WTC11 (cell line): ENCODE measurements at regions not wholly inside any gene's neighbourhood (a gene's known extent, or its start where the extent isn't known, plus 50 kb on each side); places are given as distances from the start of the nearest gene placed in this dataset.

ENCODE experiments used
- ATAC-seq: fragments of 200-7000 bp; cut with Tn5 transposase; 2 replicates; pipeline ENCODE4 v1.10.0; 2021; ENCODE audit warnings: mild to moderate bottlenecking, moderate library complexity
- CTCF ChIA-PET: fragments of 300-600 bp; sonication (Branson Sonifier 250); formaldehyde crosslinking; loops from one replicate; lab custom pipeline; 2021; ENCODE audit warnings: antibody characterized with exemption; lab: Charles Lee
- POLR2A ChIA-PET: fragments of 350-600 bp; sonication (Branson Sonifier 250); formaldehyde crosslinking; loops from one replicate; lab custom pipeline; 2021; ENCODE audit warnings: antibody characterized with exemption; lab: Charles Lee
- DNase-seq: peaks from one replicate; pipeline ENCODE4 v3.0.0; 2021; ENCODE audit warnings: low spot score
- H3K27ac Mint-ChIP-seq: 2 replicates; pipeline ENCODE4 v1.8.0; 2021; ENCODE audit warnings: mixed read lengths
- H3K27me3 Mint-ChIP-seq: 2 replicates; pipeline ENCODE4 v1.8.0; 2021; ENCODE audit warnings: low read depth, mild to moderate bottlenecking, moderate library complexity, mixed read lengths
- H3K36me3 Mint-ChIP-seq: 2 replicates; pipeline ENCODE4 v1.8.0; 2021; ENCODE audit warnings: mixed read lengths
- H3K4me1 Mint-ChIP-seq: 2 replicates; pipeline ENCODE4 v1.8.0; 2022; ENCODE audit warnings: mixed read lengths
- H3K4me3 Mint-ChIP-seq: 2 replicates; pipeline ENCODE4 v1.8.0; 2021; ENCODE audit warnings: mild to moderate bottlenecking, moderate library complexity, mixed read lengths
- H3K9me3 Mint-ChIP-seq: 2 replicates; pipeline ENCODE4 v1.8.0; 2021; ENCODE audit warnings: mixed read lengths
- CBFB ChIP-seq: sonication (generic); formaldehyde crosslinking; IDR thresholded peaks from 2 replicates; pipeline ENCODE4 v1.8.1; 2022; ENCODE audit warnings: mild to moderate bottlenecking, low read depth, missing genetic modification reagents
- E2F1 ChIP-seq: sonication (generic); formaldehyde crosslinking; IDR thresholded peaks from 2 replicates; pipeline ENCODE4 v1.8.0; 2022; ENCODE audit warnings: mild to moderate bottlenecking, missing genetic modification reagents
- ETV6 ChIP-seq: sonication (generic); formaldehyde crosslinking; IDR thresholded peaks from 2 replicates; pipeline ENCODE4 v1.8.1; 2022; ENCODE audit warnings: mild to moderate bottlenecking, missing genetic modification reagents
- FOXP1 ChIP-seq: sonication (generic); formaldehyde crosslinking; IDR thresholded peaks from 2 replicates; pipeline ENCODE4 v1.8.0; 2022; ENCODE audit warnings: missing genetic modification reagents, mild to moderate bottlenecking, moderate library complexity, borderline replicate concordance
- GABPB1 ChIP-seq: sonication (generic); formaldehyde crosslinking; IDR thresholded peaks from 2 replicates; pipeline ENCODE4 v1.8.1; 2023; ENCODE audit warnings: mild to moderate bottlenecking, missing genetic modification reagents
- GTF2I ChIP-seq: fragments of 250-450 bp; sonication (Bioruptor Pico); conservative IDR thresholded peaks from 2 replicates; pipeline ENCODE4 v1.4.0; 2021; ENCODE audit warnings: mild to moderate bottlenecking
- HMGA2 ChIP-seq: fragments of 250-450 bp; sonication (Bioruptor Pico); IDR thresholded peaks from 2 replicates; pipeline ENCODE4 v1.4.0; 2021; ENCODE audit warnings: mild to moderate bottlenecking, moderate library complexity
- IRF1 ChIP-seq: sonication (generic); formaldehyde crosslinking; IDR thresholded peaks from 2 replicates; pipeline ENCODE4 v1.8.0; 2023; ENCODE audit warnings: missing genetic modification reagents
- IRF2 ChIP-seq: sonication (generic); formaldehyde crosslinking; IDR thresholded peaks from 2 replicates; pipeline ENCODE4 v1.8.0; 2022; ENCODE audit warnings: low read depth, missing genetic modification reagents, borderline replicate concordance
- JUN ChIP-seq: sonication (generic); formaldehyde crosslinking; IDR thresholded peaks from 2 replicates; pipeline ENCODE4 v1.8.0; 2023; ENCODE audit warnings: mild to moderate bottlenecking, missing genetic modification reagents
- MXD4 ChIP-seq: fragments of 250-450 bp; sonication (Bioruptor Pico); IDR thresholded peaks from 2 replicates; pipeline ENCODE4 v1.8.0; 2021; ENCODE audit warnings: mild to moderate bottlenecking, moderate library complexity, borderline replicate concordance
- NFATC4 ChIP-seq: fragments of 250-450 bp; sonication (Bioruptor Pico); IDR thresholded peaks from 2 replicates; pipeline ENCODE4 v1.9.0; 2021; ENCODE audit warnings: mild to moderate bottlenecking
- NFE2L1 ChIP-seq: sonication (generic); formaldehyde crosslinking; IDR thresholded peaks from 2 replicates; pipeline ENCODE4 v1.8.1; 2023; ENCODE audit warnings: missing genetic modification reagents
- NFYB ChIP-seq: sonication (generic); formaldehyde crosslinking; conservative IDR thresholded peaks from 2 replicates; pipeline ENCODE4 v1.8.0; 2022; ENCODE audit warnings: low read depth, missing genetic modification reagents
- NR3C1 ChIP-seq: sonication (generic); formaldehyde crosslinking; conservative IDR thresholded peaks from 2 replicates; pipeline ENCODE4 v1.8.1; 2023; ENCODE audit warnings: low read depth, mild to moderate bottlenecking, missing genetic modification reagents
- PREB ChIP-seq: sonication (generic); formaldehyde crosslinking; IDR thresholded peaks from 2 replicates; pipeline ENCODE4 v1.8.1; 2022; ENCODE audit warnings: mild to moderate bottlenecking, missing genetic modification reagents, moderate library complexity, borderline replicate concordance
- RORB ChIP-seq: fragments of 250-450 bp; sonication (Bioruptor Pico); IDR thresholded peaks from 2 replicates; pipeline ENCODE4 v1.9.0; 2021; ENCODE audit warnings: mild to moderate bottlenecking
- SP1 ChIP-seq: sonication (generic); formaldehyde crosslinking; conservative IDR thresholded peaks from 2 replicates; pipeline ENCODE4 v1.8.1; 2022; ENCODE audit warnings: missing genetic modification reagents
- TEAD1 ChIP-seq: sonication (generic); formaldehyde crosslinking; IDR thresholded peaks from 2 replicates; pipeline ENCODE4 v1.8.0; 2022; ENCODE audit warnings: mild to moderate bottlenecking, missing genetic modification reagents
- ZNF219 ChIP-seq: sonication (generic); formaldehyde crosslinking; IDR thresholded peaks from 2 replicates; pipeline ENCODE4 v1.8.0; 2023; ENCODE audit warnings: missing genetic modification reagents, mild to moderate bottlenecking, borderline replicate concordance
- ZNF263 ChIP-seq: sonication (generic); formaldehyde crosslinking; IDR thresholded peaks from 2 replicates; pipeline ENCODE4 v1.8.1; 2022; ENCODE audit warnings: low read depth, mild to moderate bottlenecking, moderate library complexity, missing genetic modification reagents
- ZNF317 ChIP-seq: sonication (generic); formaldehyde crosslinking; IDR thresholded peaks from 2 replicates; pipeline ENCODE4 v1.8.1; 2023; ENCODE audit warnings: low read depth, mild to moderate bottlenecking, moderate library complexity, missing genetic modification reagents, borderline replicate concordance
- ZNF423 ChIP-seq: fragments of 250-450 bp; sonication (Bioruptor Pico); IDR thresholded peaks from 2 replicates; pipeline ENCODE4 v2.1.2; 2022; ENCODE audit warnings: mild to moderate bottlenecking, moderate library complexity
- ZNF671 ChIP-seq: fragments of 250-450 bp; sonication (Bioruptor Pico); IDR thresholded peaks from 2 replicates; pipeline ENCODE4 v1.8.0; 2021; ENCODE audit warnings: mild to moderate bottlenecking
- TF ChIP-seq, protein P1 (sequence below): sonication (generic); formaldehyde crosslinking; IDR thresholded peaks from 2 replicates; pipeline ENCODE4 v1.8.1; 2022; ENCODE audit warnings: mild to moderate bottlenecking, moderate library complexity, missing genetic modification reagents
- TF ChIP-seq, protein P2 (sequence below): fragments of 250-450 bp; sonication (Bioruptor Pico); IDR thresholded peaks from 2 replicates; pipeline ENCODE4 v1.9.0; 2021; ENCODE audit warnings: mild to moderate bottlenecking

DNA sequence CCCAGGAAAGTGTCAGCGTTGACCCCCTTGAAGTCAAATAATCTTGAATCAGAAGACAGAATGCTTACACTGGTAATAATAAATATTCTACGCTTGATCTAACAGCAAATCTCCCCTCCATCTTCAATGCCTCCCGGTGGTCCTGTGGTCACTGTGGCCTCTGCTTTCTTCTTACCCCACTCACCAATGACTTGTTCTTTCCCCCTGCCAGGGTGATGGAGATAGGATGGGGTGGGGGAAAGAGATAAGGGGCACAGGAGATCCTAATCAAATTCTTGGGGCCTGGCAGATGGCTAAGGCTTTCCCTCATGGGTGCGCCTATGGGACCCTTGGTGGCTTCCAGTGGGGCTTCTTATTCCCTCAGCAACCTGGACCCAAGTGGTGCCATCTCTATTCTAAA is 152.6 kb upstream of the EGFLAM start:
- no peak overlapping the region for H3K27ac Mint-ChIP-seq
- H3K9me3 Mint-ChIP-seq, result peaks cover 3% of the 10 kb centered on the region; the same call in 1 of the 2 replicates
- ChIA-PET POLR2A (no interaction called here), CTCF (no interaction called here)
- H3K27me3 Mint-ChIP-seq, result peaks cover 43% of the 10 kb centered on the region
- H3K4me3 Mint-ChIP-seq, result no peak overlapping the region
- no peak for DNase-seq
- peaks cover 47% of the 10 kb centered on the region for H3K4me1 Mint-ChIP-seq
- no peak for TF ChIP-seq TEAD1 (CRISPR knock-in tag)
- TF ChIP-seq CBFB, result no peak
- no peak for TF ChIP-seq E2F1
- TF ChIP-seq IRF2, result no peak
- TF ChIP-seq, protein P1, sequence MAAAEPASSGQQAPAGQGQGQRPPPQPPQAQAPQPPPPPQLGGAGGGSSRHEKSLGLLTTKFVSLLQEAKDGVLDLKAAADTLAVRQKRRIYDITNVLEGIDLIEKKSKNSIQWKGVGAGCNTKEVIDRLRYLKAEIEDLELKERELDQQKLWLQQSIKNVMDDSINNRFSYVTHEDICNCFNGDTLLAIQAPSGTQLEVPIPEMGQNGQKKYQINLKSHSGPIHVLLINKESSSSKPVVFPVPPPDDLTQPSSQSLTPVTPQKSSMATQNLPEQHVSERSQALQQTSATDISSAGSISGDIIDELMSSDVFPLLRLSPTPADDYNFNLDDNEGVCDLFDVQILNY (CRISPR knock-in tag), result no peak
- TF ChIP-seq, all 79 proteins: peak for 0
- ATAC-seq, result no peak
- H3K36me3 Mint-ChIP-seq, result no peaks in the 10 kb centered on the region

GRCh38 chr5:38105231-38105570 is 153.2 kb upstream of the EGFLAM start:
- ChIA-PET CTCF (no interaction called here), POLR2A (no interaction called here)
- peaks cover 53% of the 10 kb centered on the region for H3K4me1 Mint-ChIP-seq
- peak overlapping the region; percentile 68 for H3K27ac Mint-ChIP-seq
- peak; percentile 11 for ATAC-seq
- H3K27me3 Mint-ChIP-seq, result peaks cover 48% of the 10 kb centered on the region
- peaks cover 3% of the 10 kb centered on the region; the same call in 1 of the 2 replicates for H3K9me3 Mint-ChIP-seq
- TF ChIP-seq RORB (CRISPR knock-in tag) (no peak), ZNF317 (CRISPR knock-in tag) (no peak), IRF2 (no peak), ZNF219 (CRISPR knock-in tag) (no peak), NR3C1 (no peak), ZNF263 (CRISPR knock-in tag) (no peak), JUN (CRISPR knock-in tag) (no peak), HMGA2 (CRISPR knock-in tag) (no peak), MXD4 (CRISPR knock-in tag) (no peak), SP1 (CRISPR knock-in tag) (no peak)
- no peak for DNase-seq
- no peaks in the 10 kb centered on the region for H3K36me3 Mint-ChIP-seq
- no peak overlapping the region for H3K4me3 Mint-ChIP-seq

DNA sequence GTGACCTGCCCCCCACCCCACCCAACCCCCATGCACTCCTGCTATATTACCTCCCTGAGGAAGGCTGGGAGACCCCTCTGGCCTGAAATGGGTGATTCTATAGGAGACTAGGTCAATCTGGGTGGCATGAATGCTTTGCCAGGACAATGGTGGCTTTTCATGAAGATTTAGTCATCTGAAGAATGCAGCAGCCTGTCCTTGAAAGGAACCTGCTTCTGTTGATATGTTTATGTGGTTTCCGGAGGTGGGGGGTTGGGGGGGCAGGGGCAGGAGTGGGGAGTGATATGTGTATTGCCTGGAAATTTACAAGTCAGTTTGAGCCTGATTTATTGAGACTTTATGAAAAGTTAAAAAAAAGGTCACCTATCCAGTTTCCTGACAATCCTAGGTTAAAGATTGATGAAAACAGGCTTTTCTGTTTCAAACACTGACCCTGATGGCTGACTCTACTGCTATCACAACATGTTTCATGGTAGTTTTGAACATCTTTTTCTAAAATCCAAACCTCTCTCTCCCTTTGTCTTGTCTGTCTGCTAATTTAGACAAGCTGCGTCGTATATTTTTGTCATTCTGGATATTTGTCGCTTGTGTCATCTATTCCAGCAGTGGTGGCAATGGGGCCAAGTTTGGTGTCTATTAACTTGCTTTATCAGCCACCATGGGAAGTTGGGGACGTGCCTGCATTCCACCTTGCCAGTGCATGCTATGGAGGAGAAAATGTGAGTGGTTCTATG is 153.7 kb upstream of the EGFLAM start:
- H3K4me3 Mint-ChIP-seq, result no peak overlapping the region; the same call in 1 of the 2 replicates
- H3K27me3 Mint-ChIP-seq, result peaks cover 49% of the 10 kb centered on the region
- H3K4me1 Mint-ChIP-seq, result peaks cover 59% of the 10 kb centered on the region
- TF ChIP-seq ZNF671 (CRISPR knock-in tag), result 0 out of 2 replicates have a peak, but pooled peaks have one; percentile 46
- peak; percentile 48; the same call in 1 of the 2 replicates for TF ChIP-seq ZNF423 (CRISPR knock-in tag)
- TF ChIP-seq GABPB1, result no peak
- ChIA-PET POLR2A (no interaction called here), CTCF (interaction anchor here (1.5 kb wide), 1 partner anchor 53 kb away, joined by 3 read pairs; no protein-coding TSS in a partner anchor)
- peaks cover 3% of the 10 kb centered on the region; the same call in 1 of the 2 replicates for H3K9me3 Mint-ChIP-seq
- DNase-seq (peak; percentile 38), ATAC-seq (peak; percentile 90)
- H3K27ac Mint-ChIP-seq, result peak overlapping the region; percentile 68
- H3K36me3 Mint-ChIP-seq, result no peaks in the 10 kb centered on the region

GRCh38 chr5:38101897-38102296 is 156.5 kb upstream of the EGFLAM start:
- H3K9me3 Mint-ChIP-seq, result peaks cover 3% of the 10 kb centered on the region; the same call in 1 of the 2 replicates
- DNase-seq (no peak), ATAC-seq (no peak)
- ChIA-PET POLR2A (no interaction called here), CTCF (no interaction called here)
- peaks cover 47% of the 10 kb centered on the region for H3K27me3 Mint-ChIP-seq
- no peak overlapping the region for H3K4me3 Mint-ChIP-seq
- H3K27ac Mint-ChIP-seq, result no peak overlapping the region
- peaks cover 59% of the 10 kb centered on the region for H3K4me1 Mint-ChIP-seq
- H3K36me3 Mint-ChIP-seq, result no peaks in the 10 kb centered on the region
- TF ChIP-seq NFATC4 (CRISPR knock-in tag) (no peak), FOXP1 (CRISPR knock-in tag) (no peak), NFE2L1 (CRISPR knock-in tag) (no peak), ETV6 (CRISPR knock-in tag) (no peak), NFYB (CRISPR knock-in tag) (no peak), IRF1 (CRISPR knock-in tag) (no peak), GTF2I (CRISPR knock-in tag) (no peak), PREB (CRISPR knock-in tag) (no peak)
- TF ChIP-seq, protein P2, sequence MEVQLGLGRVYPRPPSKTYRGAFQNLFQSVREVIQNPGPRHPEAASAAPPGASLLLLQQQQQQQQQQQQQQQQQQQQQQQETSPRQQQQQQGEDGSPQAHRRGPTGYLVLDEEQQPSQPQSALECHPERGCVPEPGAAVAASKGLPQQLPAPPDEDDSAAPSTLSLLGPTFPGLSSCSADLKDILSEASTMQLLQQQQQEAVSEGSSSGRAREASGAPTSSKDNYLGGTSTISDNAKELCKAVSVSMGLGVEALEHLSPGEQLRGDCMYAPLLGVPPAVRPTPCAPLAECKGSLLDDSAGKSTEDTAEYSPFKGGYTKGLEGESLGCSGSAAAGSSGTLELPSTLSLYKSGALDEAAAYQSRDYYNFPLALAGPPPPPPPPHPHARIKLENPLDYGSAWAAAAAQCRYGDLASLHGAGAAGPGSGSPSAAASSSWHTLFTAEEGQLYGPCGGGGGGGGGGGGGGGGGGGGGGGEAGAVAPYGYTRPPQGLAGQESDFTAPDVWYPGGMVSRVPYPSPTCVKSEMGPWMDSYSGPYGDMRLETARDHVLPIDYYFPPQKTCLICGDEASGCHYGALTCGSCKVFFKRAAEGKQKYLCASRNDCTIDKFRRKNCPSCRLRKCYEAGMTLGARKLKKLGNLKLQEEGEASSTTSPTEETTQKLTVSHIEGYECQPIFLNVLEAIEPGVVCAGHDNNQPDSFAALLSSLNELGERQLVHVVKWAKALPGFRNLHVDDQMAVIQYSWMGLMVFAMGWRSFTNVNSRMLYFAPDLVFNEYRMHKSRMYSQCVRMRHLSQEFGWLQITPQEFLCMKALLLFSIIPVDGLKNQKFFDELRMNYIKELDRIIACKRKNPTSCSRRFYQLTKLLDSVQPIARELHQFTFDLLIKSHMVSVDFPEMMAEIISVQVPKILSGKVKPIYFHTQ (CRISPR knock-in tag), result no peak
